ENCODE measurements at regions not wholly inside any gene's neighbourhood (a gene's known extent, or its start where the extent isn't known, plus 50 kb on each side); places are given as distances from the start of the nearest gene placed in this dataset.

DNA sequence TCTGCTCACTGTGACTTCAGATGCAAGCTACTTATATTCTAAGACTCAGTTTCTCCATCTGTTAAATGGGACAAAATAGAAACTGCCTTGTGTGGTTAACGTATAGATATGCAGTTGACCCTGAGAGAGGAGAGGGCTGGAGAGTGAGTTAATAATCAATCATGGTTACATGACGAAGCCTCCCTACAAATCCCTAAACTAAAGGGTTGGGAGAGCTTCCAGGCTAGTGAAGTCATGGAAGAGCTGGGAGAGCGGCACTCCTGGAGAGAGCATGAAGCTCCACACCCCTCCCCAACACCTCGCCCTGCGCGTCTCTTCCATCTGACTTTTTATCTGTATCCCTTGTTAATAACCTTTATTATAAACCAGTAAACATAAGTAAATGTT lies 138.5 kb upstream of the FAM9B start:
- TF ChIP-seq CTCF (IDR thresholded peaks at IDR 0.05): no peak
- TF ChIP-seq POLR2A (IDR thresholded peaks at IDR 0.05): no peak

Measured in right lobe of liver (tissue), 4 donors.